Neural cell (in vitro differentiated cells): ENCODE measurements at regions not wholly inside any gene's neighbourhood (a gene's known extent, or its start where the extent isn't known, plus 50 kb on each side); places are given as distances from the start of the nearest gene placed in this dataset.

Source experiments
- CTCF ChIP-seq: fragments of 450-650 bp; IDR thresholded peaks from 2 replicates; pipeline ENCODE4 v1.5.1; 2014; ENCODE audit warnings: antibody characterized with exemption, mild to moderate bottlenecking, moderate library complexity; ENCODE audit not compliant: poor library complexity, severe bottlenecking
- EP300 ChIP-seq: fragments of 450-650 bp; conservative IDR thresholded peaks from 2 replicates; pipeline ENCODE4 v1.6.1; 2014; ENCODE audit warnings: antibody characterized with exemption, mild to moderate bottlenecking, moderate library complexity; ENCODE audit not compliant: poor library complexity, severe bottlenecking
- EZH2 ChIP-seq: fragments of 200-600, 300-800 bp; shearing (Covaris generic), sonication (generic); IDR thresholded peaks from 2 replicates; pipeline ENCODE4 v1.6.1; 2014; ENCODE audit warnings: antibody characterized with exemption, low read length, borderline replicate concordance, mild to moderate bottlenecking; ENCODE audit not compliant: insufficient read depth, poor library complexity, severe bottlenecking
- MXI1 ChIP-seq: fragments of 450-650 bp; conservative IDR thresholded peaks from 2 replicates; pipeline ENCODE4 v1.6.1; 2014; ENCODE audit warnings: antibody characterized with exemption, mild to moderate bottlenecking; ENCODE audit not compliant: poor library complexity, severe bottlenecking
- POLR2AphosphoS5 ChIP-seq: IDR thresholded peaks from 2 replicates; pipeline ENCODE4 v1.6.1; 2012
- RAD21 ChIP-seq: fragments of 450-650 bp; conservative IDR thresholded peaks from 2 replicates; pipeline ENCODE4 v1.6.1; 2014; ENCODE audit warnings: antibody characterized with exemption, mild to moderate bottlenecking, moderate library complexity
- REST ChIP-seq: IDR thresholded peaks from 2 replicates; pipeline ENCODE4 v1.6.1; 2012; ENCODE audit warnings: borderline replicate concordance
- SMC3 ChIP-seq: fragments of 450-650 bp; conservative IDR thresholded peaks from 2 replicates; pipeline ENCODE4 v1.6.1; 2014; ENCODE audit warnings: antibody characterized with exemption, mild to moderate bottlenecking, moderate library complexity; ENCODE audit not compliant: poor library complexity
- TAF1 ChIP-seq: IDR thresholded peaks from 2 replicates; pipeline ENCODE4 v1.6.1; 2012; ENCODE audit warnings: low read depth

GRCh38 chr6:44020148-44020547, 107.1 kb downstream of the MRPL14 start:
- TF ChIP-seq EZH2 (no peak), CTCF (no peak), RAD21 (no peak), SMC3 (no peak), MXI1 (no peak), TAF1 (no peak), REST (no peak), POLR2AphosphoS5 (no peak), EP300 (no peak)
